ENCODE measurements at regions not wholly inside any gene's neighbourhood (a gene's known extent, or its start where the extent isn't known, plus 50 kb on each side); places are given as distances from the start of the nearest gene placed in this dataset.

- no peak overlapping the region for H3K9ac ChIP-seq (ENCODE audit: low read depth in 1 of 2, low read length in 2 of 2)
- H3K4me3 ChIP-seq (ENCODE audit: low read length in 2 of 2): no peak overlapping the region
Observed at GRCh38 chr4:152255437-152255836, 280.5 kb downstream of the FBXW7 start.

GRCh38 chr4:152248347-152248746 lies 287.5 kb downstream of the FBXW7 start:
- no peak overlapping the region for H3K27ac ChIP-seq (ENCODE audit: low read depth in 2 of 2, low read length in 2 of 2)
- H3K27me3 ChIP-seq (ENCODE audit: control insufficient read depth in 2 of 2, insufficient read depth in 2 of 2, low read length in 2 of 2): peaks cover 0 to 3% of the 10 kb centered on the region in 2 donors
- H3K9me3 ChIP-seq (ENCODE audit: control insufficient read depth in 2 of 2, low read length in 2 of 2): no peaks in the 10 kb centered on the region
- no peaks in the 10 kb centered on the region for H3K4me1 ChIP-seq (ENCODE audit: control insufficient read depth in 2 of 2, insufficient read depth in 2 of 2, low read length in 2 of 2)
- H3K36me3 ChIP-seq (ENCODE audit: control insufficient read depth in 2 of 2, insufficient read depth in 2 of 2, low read length in 2 of 2): no peaks in the 10 kb centered on the region
- no peak overlapping the region for H3K9ac ChIP-seq (ENCODE audit: low read depth in 1 of 2, low read length in 2 of 2)
- no peak overlapping the region for H3K4me3 ChIP-seq (ENCODE audit: low read length in 2 of 2)

More at GRCh38 chr4:152255437-152255836, 280.5 kb downstream of the FBXW7 start:
- H3K27ac ChIP-seq (ENCODE audit: low read depth in 2 of 2, low read length in 2 of 2): no peak overlapping the region
- no peaks in the 10 kb centered on the region for H3K27me3 ChIP-seq (ENCODE audit: control insufficient read depth in 2 of 2, insufficient read depth in 2 of 2, low read length in 2 of 2)
- H3K9me3 ChIP-seq (ENCODE audit: control insufficient read depth in 2 of 2, low read length in 2 of 2): peaks cover 0 to under 1% of the 10 kb centered on the region in 2 donors
- H3K4me1 ChIP-seq (ENCODE audit: control insufficient read depth in 2 of 2, insufficient read depth in 2 of 2, low read length in 2 of 2): no peaks in the 10 kb centered on the region
- H3K36me3 ChIP-seq (ENCODE audit: control insufficient read depth in 2 of 2, insufficient read depth in 2 of 2, low read length in 2 of 2): no peaks in the 10 kb centered on the region

- H3K9me3 ChIP-seq (ENCODE audit: control insufficient read depth in 2 of 2, low read length in 2 of 2): no peaks in the 10 kb centered on the region
- no peak overlapping the region for H3K4me3 ChIP-seq (ENCODE audit: low read length in 2 of 2)
- H3K4me1 ChIP-seq (ENCODE audit: control insufficient read depth in 2 of 2, insufficient read depth in 2 of 2, low read length in 2 of 2): no peaks in the 10 kb centered on the region
- H3K9ac ChIP-seq (ENCODE audit: low read depth in 1 of 2, low read length in 2 of 2): no peak overlapping the region
- no peaks in the 10 kb centered on the region for H3K36me3 ChIP-seq (ENCODE audit: control insufficient read depth in 2 of 2, insufficient read depth in 2 of 2, low read length in 2 of 2)
- H3K27me3 ChIP-seq (ENCODE audit: control insufficient read depth in 2 of 2, insufficient read depth in 2 of 2, low read length in 2 of 2): peaks cover 0 to 3% of the 10 kb centered on the region in 2 donors
- H3K27ac ChIP-seq (ENCODE audit: low read depth in 2 of 2, low read length in 2 of 2): no peak overlapping the region
Observed at GRCh38 chr4:152247271-152247975, 288.5 kb downstream of the FBXW7 start.

- Histone ChIP-seq H3K9me3 (ENCODE audit: control insufficient read depth in 2 of 2, low read length in 2 of 2) (no peaks in the 10 kb centered on the region), H3K27ac (ENCODE audit: low read depth in 2 of 2, low read length in 2 of 2) (no peak overlapping the region), H3K4me3 (ENCODE audit: low read length in 2 of 2) (no peak overlapping the region), H3K9ac (ENCODE audit: low read depth in 1 of 2, low read length in 2 of 2) (no peak overlapping the region), H3K27me3 (ENCODE audit: control insufficient read depth in 2 of 2, insufficient read depth in 2 of 2, low read length in 2 of 2) (peaks cover 0 to 3% of the 10 kb centered on the region in 2 donors), H3K36me3 (ENCODE audit: control insufficient read depth in 2 of 2, insufficient read depth in 2 of 2, low read length in 2 of 2) (no peaks in the 10 kb centered on the region), H3K4me1 (ENCODE audit: control insufficient read depth in 2 of 2, insufficient read depth in 2 of 2, low read length in 2 of 2) (no peaks in the 10 kb centered on the region)
Observed at GRCh38 chr4:152246659-152247058, 289.2 kb downstream of the FBXW7 start.

GRCh38 chr4:152245680-152246079 lies 290.2 kb downstream of the FBXW7 start:
- no peak overlapping the region for H3K9ac ChIP-seq (ENCODE audit: low read depth in 1 of 2, low read length in 2 of 2)
- no peak overlapping the region for H3K27ac ChIP-seq (ENCODE audit: low read depth in 2 of 2, low read length in 2 of 2)
- H3K9me3 ChIP-seq (ENCODE audit: control insufficient read depth in 2 of 2, low read length in 2 of 2): no peaks in the 10 kb centered on the region
- peaks cover 0 to 3% of the 10 kb centered on the region in 2 donors for H3K27me3 ChIP-seq (ENCODE audit: control insufficient read depth in 2 of 2, insufficient read depth in 2 of 2, low read length in 2 of 2)
- H3K4me3 ChIP-seq (ENCODE audit: low read length in 2 of 2): no peak overlapping the region
- no peaks in the 10 kb centered on the region for H3K4me1 ChIP-seq (ENCODE audit: control insufficient read depth in 2 of 2, insufficient read depth in 2 of 2, low read length in 2 of 2)
- H3K36me3 ChIP-seq (ENCODE audit: control insufficient read depth in 2 of 2, insufficient read depth in 2 of 2, low read length in 2 of 2): no peaks in the 10 kb centered on the region

GRCh38 chr4:152244659-152245058 lies 291.2 kb downstream of the FBXW7 start:
- Histone ChIP-seq H3K36me3 (ENCODE audit: control insufficient read depth in 2 of 2, insufficient read depth in 2 of 2, low read length in 2 of 2) (no peaks in the 10 kb centered on the region), H3K9me3 (ENCODE audit: control insufficient read depth in 2 of 2, low read length in 2 of 2) (no peaks in the 10 kb centered on the region), H3K9ac (ENCODE audit: low read depth in 1 of 2, low read length in 2 of 2) (no peak overlapping the region), H3K4me1 (ENCODE audit: control insufficient read depth in 2 of 2, insufficient read depth in 2 of 2, low read length in 2 of 2) (no peaks in the 10 kb centered on the region), H3K27ac (ENCODE audit: low read depth in 2 of 2, low read length in 2 of 2) (no peak overlapping the region), H3K4me3 (ENCODE audit: low read length in 2 of 2) (no peak overlapping the region), H3K27me3 (ENCODE audit: control insufficient read depth in 2 of 2, insufficient read depth in 2 of 2, low read length in 2 of 2) (peaks cover 0 to 3% of the 10 kb centered on the region in 2 donors)

GRCh38 chr4:152243896-152244595 lies 291.8 kb downstream of the FBXW7 start:
- no peak overlapping the region for H3K27ac ChIP-seq (ENCODE audit: low read depth in 2 of 2, low read length in 2 of 2)
- no peaks in the 10 kb centered on the region for H3K4me1 ChIP-seq (ENCODE audit: control insufficient read depth in 2 of 2, insufficient read depth in 2 of 2, low read length in 2 of 2)
- no peaks in the 10 kb centered on the region for H3K9me3 ChIP-seq (ENCODE audit: control insufficient read depth in 2 of 2, low read length in 2 of 2)
- H3K4me3 ChIP-seq (ENCODE audit: low read length in 2 of 2): no peak overlapping the region
- no peaks in the 10 kb centered on the region for H3K36me3 ChIP-seq (ENCODE audit: control insufficient read depth in 2 of 2, insufficient read depth in 2 of 2, low read length in 2 of 2)
- peaks cover 0 to 3% of the 10 kb centered on the region in 2 donors for H3K27me3 ChIP-seq (ENCODE audit: control insufficient read depth in 2 of 2, insufficient read depth in 2 of 2, low read length in 2 of 2)
- no peak overlapping the region for H3K9ac ChIP-seq (ENCODE audit: low read depth in 1 of 2, low read length in 2 of 2)

- Histone ChIP-seq H3K27me3 (ENCODE audit: control insufficient read depth in 2 of 2, insufficient read depth in 2 of 2, low read length in 2 of 2) (peaks cover 0 to 3% of the 10 kb centered on the region in 2 donors), H3K9me3 (ENCODE audit: control insufficient read depth in 2 of 2, low read length in 2 of 2) (no peaks in the 10 kb centered on the region), H3K27ac (ENCODE audit: low read depth in 2 of 2, low read length in 2 of 2) (no peak overlapping the region), H3K4me3 (ENCODE audit: low read length in 2 of 2) (no peak overlapping the region), H3K9ac (ENCODE audit: low read depth in 1 of 2, low read length in 2 of 2) (no peak overlapping the region), H3K4me1 (ENCODE audit: control insufficient read depth in 2 of 2, insufficient read depth in 2 of 2, low read length in 2 of 2) (no peaks in the 10 kb centered on the region), H3K36me3 (ENCODE audit: control insufficient read depth in 2 of 2, insufficient read depth in 2 of 2, low read length in 2 of 2) (no peaks in the 10 kb centered on the region)
Observed at GRCh38 chr4:152243206-152243605, 292.7 kb downstream of the FBXW7 start.

- Histone ChIP-seq H3K9me3 (ENCODE audit: control insufficient read depth in 2 of 2, low read length in 2 of 2) (no peaks in the 10 kb centered on the region), H3K4me1 (ENCODE audit: control insufficient read depth in 2 of 2, insufficient read depth in 2 of 2, low read length in 2 of 2) (no peaks in the 10 kb centered on the region), H3K36me3 (ENCODE audit: control insufficient read depth in 2 of 2, insufficient read depth in 2 of 2, low read length in 2 of 2) (no peaks in the 10 kb centered on the region), H3K4me3 (ENCODE audit: low read length in 2 of 2) (no peak overlapping the region), H3K27me3 (ENCODE audit: control insufficient read depth in 2 of 2, insufficient read depth in 2 of 2, low read length in 2 of 2) (peaks cover 0 to 3% of the 10 kb centered on the region in 2 donors), H3K27ac (ENCODE audit: low read depth in 2 of 2, low read length in 2 of 2) (no peak overlapping the region), H3K9ac (ENCODE audit: low read depth in 1 of 2, low read length in 2 of 2) (no peak overlapping the region)
Observed at GRCh38 chr4:152240232-152240631, 295.7 kb downstream of the FBXW7 start.

GRCh38 chr4:152239216-152239615 lies 296.7 kb downstream of the FBXW7 start:
- Histone ChIP-seq H3K36me3 (ENCODE audit: control insufficient read depth in 2 of 2, insufficient read depth in 2 of 2, low read length in 2 of 2) (no peaks in the 10 kb centered on the region), H3K4me3 (ENCODE audit: low read length in 2 of 2) (no peak overlapping the region), H3K9me3 (ENCODE audit: control insufficient read depth in 2 of 2, low read length in 2 of 2) (no peaks in the 10 kb centered on the region), H3K4me1 (ENCODE audit: control insufficient read depth in 2 of 2, insufficient read depth in 2 of 2, low read length in 2 of 2) (no peaks in the 10 kb centered on the region), H3K9ac (ENCODE audit: low read depth in 1 of 2, low read length in 2 of 2) (no peak overlapping the region), H3K27me3 (ENCODE audit: control insufficient read depth in 2 of 2, insufficient read depth in 2 of 2, low read length in 2 of 2) (no peaks in the 10 kb centered on the region), H3K27ac (ENCODE audit: low read depth in 2 of 2, low read length in 2 of 2) (no peak overlapping the region)
